OCI-LY3 (cell line): ENCODE measurements at regions not wholly inside any gene's neighbourhood (a gene's known extent, or its start where the extent isn't known, plus 50 kb on each side); places are given as distances from the start of the nearest gene placed in this dataset.

Experiments
- CTCF ChIP-seq: fragments of 200-600, 300-600 bp; sonication (generic); IDR thresholded peaks from 2 replicates; pipeline ENCODE4 v1.5.1; 2014; ENCODE audit warnings: antibody characterized with exemption, low read length, low read depth
- EZH2phosphoT487 ChIP-seq: fragments of 200-600 bp; shearing (Covaris generic); IDR thresholded peaks from 2 replicates; pipeline ENCODE4 v1.6.1; 2018; ENCODE audit warnings: antibody characterized with exemption, mixed run types, low read depth

- no peak for TF ChIP-seq CTCF
- no peak for TF ChIP-seq EZH2phosphoT487
Measured at GRCh38 chr10:111221682-111222480, 145.1 kb downstream of the ADRA2A start.
